Ascending aorta (tissue), 2 donors: ENCODE measurements at regions not wholly inside any gene's neighbourhood (a gene's known extent, or its start where the extent isn't known, plus 50 kb on each side); places are given as distances from the start of the nearest gene placed in this dataset.

Experiments used
- DNase-seq, 2 donors: peaks; one replicate each; pipeline ENCODE4 v3.0.0-alpha.2; 2019; ENCODE audit warnings: low spot score in 2 of 2
- H3K27ac ChIP-seq, 2 donors: fragments of 200-600 bp; sonication (generic); one replicate each; pipeline ENCODE4 v1.5.1; 2016 to 2017; ENCODE audit warnings: mild to moderate bottlenecking in 1 of 2
- H3K27me3 ChIP-seq: fragments of 200-600 bp; sonication (generic); one replicate; pipeline ENCODE4 v1.5.1; 2017
- H3K36me3 ChIP-seq, 2 donors: fragments of 200-600 bp; sonication (generic); one replicate each; pipeline ENCODE4 v1.5.1; 2016
- H3K4me1 ChIP-seq, 2 donors: fragments of 200-600 bp; sonication (generic); one replicate each; pipeline ENCODE4 v1.5.1; 2016 to 2017; ENCODE audit warnings: mild to moderate bottlenecking in 1 of 2
- H3K4me3 ChIP-seq, 2 donors: fragments of 200-600 bp; sonication (generic); one replicate each; pipeline ENCODE4 v1.5.1; 2016 to 2017; ENCODE audit warnings: mild to moderate bottlenecking in 1 of 2
- H3K9me3 ChIP-seq, 2 donors: fragments of 200-600 bp; sonication (generic); one replicate each; pipeline ENCODE4 v1.5.1; 2016
- CTCF ChIP-seq, 3 experiments: fragments of 200-600 bp in 2 of 3; fragments of 450-650 bp in 1 of 3; sonication (generic) in 2 of 3; IDR thresholded peaks; one replicate each; pipeline ENCODE4 v1.5.1; 2016 to 2019; ENCODE audit warnings: antibody characterized with exemption in 3 of 3, mild to moderate bottlenecking in 1 of 3, moderate library complexity in 1 of 3
- intact Hi-C: fragments of 100-400 bp; cut with DNase I; formaldehyde crosslinking; loops from one replicate; pipeline ENCODE4 v1.15.1; 2023

- H3K27me3 ChIP-seq = no peaks in the 10 kb centered on the region
- H3K4me3 ChIP-seq = no peak overlapping the region
- TF ChIP-seq CTCF (IDR thresholded peaks at IDR 0.05) = no peak
- H3K9me3 ChIP-seq = no peaks in the 10 kb centered on the region
- no peaks in the 10 kb centered on the region for H3K36me3 ChIP-seq
- H3K4me1 ChIP-seq = no peaks in the 10 kb centered on the region
- intact Hi-C loops = no loop called here
- DNase-seq = no peak
- no peak overlapping the region for H3K27ac ChIP-seq
Measured at GRCh38 chrX:39296472-39296871, 495.2 kb downstream of the MID1IP1 start.

GRCh38 chrX:39298821-39299220, 497.6 kb downstream of the MID1IP1 start:
- DNase-seq = no peak
- no peak for TF ChIP-seq CTCF (IDR thresholded peaks at IDR 0.05)
- intact Hi-C loops = no loop called here
- H3K27ac ChIP-seq = no peak overlapping the region
- H3K4me3 ChIP-seq = no peak overlapping the region
- H3K27me3 ChIP-seq = no peaks in the 10 kb centered on the region
- no peaks in the 10 kb centered on the region for H3K4me1 ChIP-seq
- H3K9me3 ChIP-seq = peaks cover 0 to 6% of the 10 kb centered on the region in 2 donors
- no peaks in the 10 kb centered on the region for H3K36me3 ChIP-seq

- H3K36me3 ChIP-seq = no peaks in the 10 kb centered on the region
- H3K4me1 ChIP-seq = no peaks in the 10 kb centered on the region
- H3K27me3 ChIP-seq = no peaks in the 10 kb centered on the region
- no peak overlapping the region for H3K4me3 ChIP-seq
- no peak for TF ChIP-seq CTCF (IDR thresholded peaks at IDR 0.05)
- H3K27ac ChIP-seq = no peak overlapping the region
- H3K9me3 ChIP-seq = peaks cover 0 to 6% of the 10 kb centered on the region in 2 donors
- DNase-seq = no peak
- intact Hi-C loops = no loop called here
Measured at GRCh38 chrX:39299615-39300014, 498.4 kb downstream of the MID1IP1 start.

- no peaks in the 10 kb centered on the region for H3K36me3 ChIP-seq
Measured at GRCh38 chrX:39301036-39301435, 499.8 kb downstream of the MID1IP1 start.

GRCh38 chrX:39302838-39303237, 501.6 kb downstream of the MID1IP1 start:
- no peak overlapping the region for H3K27ac ChIP-seq
- H3K27me3 ChIP-seq = no peaks in the 10 kb centered on the region
- H3K36me3 ChIP-seq = no peaks in the 10 kb centered on the region
- TF ChIP-seq CTCF (IDR thresholded peaks at IDR 0.05) = no peak
- no peaks in the 10 kb centered on the region for H3K4me1 ChIP-seq
- H3K4me3 ChIP-seq = no peak overlapping the region
- peaks cover 0 to 6% of the 10 kb centered on the region in 2 donors for H3K9me3 ChIP-seq
- intact Hi-C loops = no loop called here
- no peak for DNase-seq

More at GRCh38 chrX:39301036-39301435, 499.8 kb downstream of the MID1IP1 start:
- no peak overlapping the region for H3K4me3 ChIP-seq
- H3K27ac ChIP-seq = no peak overlapping the region
- DNase-seq = no peak
- no peak for TF ChIP-seq CTCF (IDR thresholded peaks at IDR 0.05)
- H3K4me1 ChIP-seq = no peaks in the 10 kb centered on the region
- H3K27me3 ChIP-seq = no peaks in the 10 kb centered on the region
- H3K9me3 ChIP-seq = peaks cover 0 to 6% of the 10 kb centered on the region in 2 donors
- intact Hi-C loops = no loop called here

- H3K4me1 ChIP-seq = no peaks in the 10 kb centered on the region
- H3K4me3 ChIP-seq = no peak overlapping the region
- H3K27me3 ChIP-seq = no peaks in the 10 kb centered on the region
- no peak for TF ChIP-seq CTCF (IDR thresholded peaks at IDR 0.05)
- no peaks in the 10 kb centered on the region for H3K36me3 ChIP-seq
- no peak for DNase-seq
- peaks cover 0 to 6% of the 10 kb centered on the region in 2 donors for H3K9me3 ChIP-seq
- intact Hi-C loops = no loop called here
- no peak overlapping the region for H3K27ac ChIP-seq
Measured at GRCh38 chrX:39304746-39305145, 503.5 kb downstream of the MID1IP1 start.
